Motor neuron (in vitro differentiated cells): ENCODE measurements at regions not wholly inside any gene's neighbourhood (a gene's known extent, or its start where the extent isn't known, plus 50 kb on each side); places are given as distances from the start of the nearest gene placed in this dataset.

Source experiments
- ATAC-seq, 8 experiments: fragments of 200-7000 bp; cut with Tn5 transposase; replicated peaks in 6 of 8; 2 replicates each; pipeline ENCODE4 v1.8.0; 2021; ENCODE audit warnings: mild to moderate bottlenecking in 8 of 8, moderate library complexity in 8 of 8
- H3K27ac ChIP-seq, 2 donors: fragments of 250-450 bp; sonication (Bioruptor Pico); 2 replicates each; pipeline ENCODE4 v1.9.0; 2021; ENCODE audit warnings: antibody characterized with exemption in 2 of 2, mild to moderate bottlenecking in 2 of 2, moderate library complexity in 1 of 2
- H3K4me1 ChIP-seq, 2 donors: fragments of 250-450 bp; sonication (Bioruptor Pico); replicated peaks in 1 of 2; 2 replicates each; pipeline ENCODE4 v1.6.1; 2021; ENCODE audit warnings: antibody characterized with exemption in 2 of 2, mild to moderate bottlenecking in 2 of 2, moderate library complexity in 1 of 2
- H3K4me3 ChIP-seq, 5 donors: fragments of 250-450 bp; sonication (Bioruptor Pico); 2 replicates each; pipeline ENCODE4 v1.9.0; 2021; ENCODE audit warnings: antibody characterized with exemption in 5 of 5, mild to moderate bottlenecking in 5 of 5, moderate library complexity in 4 of 5
- WGBS, 10 experiments: fragments of 450-650 bp; shearing (Covaris generic); methylation state at CpG; one replicate each; pipeline ENCODE4 v1.0.0; 2022; 5-methylcytosine and 5-hydroxymethylcytosine counted together
- in situ Hi-C, 9 experiments: fragments of 400-800 bp; cut with MboI; loops; one replicate each; pipeline ENCODE4 v1.15.0; 2021; ENCODE audit warnings: low sequenced_read_pairs in 9 of 9, low pct_unique_long_range_greater_than_20kb in 2 of 9; ENCODE audit not compliant: unreplicated experiment in 9 of 9

- no peak overlapping the region for H3K4me3 ChIP-seq
- in situ Hi-C loops, result no loop called here
- H3K27ac ChIP-seq, result no peak overlapping the region
- 80 to 100% (median 96%) methylated on average over 1 to 4 of the region's 4 CpGs; no CpG with 5 or more reads in 6 of the 10 experiments for WGBS, 10 experiments
- peaks cover 34 to 40% of the 10 kb centered on the region in 2 donors for H3K4me1 ChIP-seq
- no peak for ATAC-seq
These were observed 62.9 kb upstream of the FZD7 start for GRCh38 chr2:201970786-201971108.

GRCh38 chr2:201971531-201972228, 62.0 kb upstream of the FZD7 start:
- ATAC-seq, result peak in 2 of 8 experiments; percentile 2 to 48
- Histone ChIP-seq H3K4me1 (peaks cover 31 to 38% of the 10 kb centered on the region in 2 donors), H3K4me3 (no peak overlapping the region), H3K27ac (peak overlapping the region; percentile 55 to 72)
- 7 to 92% (median 54%) methylated on average over 2 to 3 of the region's 5 CpGs; no CpG with 5 or more reads in 6 of the 10 experiments for WGBS, 10 experiments
- in situ Hi-C loops, result no loop called here

GRCh38 chr2:201972621-201973255, 60.9 kb upstream of the FZD7 start:
- Histone ChIP-seq H3K4me1 (peaks cover 32 to 37% of the 10 kb centered on the region in 2 donors), H3K4me3 (no peak overlapping the region), H3K27ac (peak overlapping the region; percentile 71 to 74)
- in situ Hi-C loops, result no loop called here
- ATAC-seq, result peak in 5 of 8 experiments; percentile 28 to 65 (median 51)
- 100% methylated on average over 1 of the region's 10 CpGs; no CpG with 5 or more reads in 9 of the 10 experiments for WGBS, 10 experiments

- in situ Hi-C loops, result no loop called here
- H3K4me3 ChIP-seq, result no peak overlapping the region
- H3K27ac ChIP-seq, result peak overlapping the region; percentile 71 to 74
- peaks cover 32 to 37% of the 10 kb centered on the region in 2 donors for H3K4me1 ChIP-seq
- ATAC-seq, result peak in 2 of 8 experiments; percentile 46 to 64
- 18 to 94% (median 61%) methylated on average over 2 to 10 of the region's 10 CpGs; no CpG with 5 or more reads in 1 of the 10 experiments for WGBS, 10 experiments
These were observed 60.2 kb upstream of the FZD7 start for GRCh38 chr2:201973305-201973928.

- Histone ChIP-seq H3K4me1 (peaks cover 32 to 37% of the 10 kb centered on the region in 2 donors), H3K4me3 (no peak overlapping the region), H3K27ac (no peak overlapping the region)
- no peak for ATAC-seq
- 19 to 97% (median 64%) methylated on average over 1 to 8 of the region's 12 CpGs; no CpG with 5 or more reads in 1 of the 10 experiments for WGBS, 10 experiments
- in situ Hi-C loops, result no loop called here
These were observed 59.2 kb upstream of the FZD7 start for GRCh38 chr2:201974171-201975100.

- Histone ChIP-seq H3K27ac (no peak overlapping the region), H3K4me1 (peaks cover 32 to 37% of the 10 kb centered on the region in 2 donors)
- in situ Hi-C loops, result no loop called here
These were observed 58.2 kb upstream of the FZD7 start for GRCh38 chr2:201975434-201975833.

GRCh38 chr2:201975964-201976612, 57.6 kb upstream of the FZD7 start:
- no peak for ATAC-seq
- H3K4me1 ChIP-seq, result peaks cover 32 to 37% of the 10 kb centered on the region in 2 donors
- in situ Hi-C loops, result no loop called here

More at GRCh38 chr2:201975434-201975833, 58.2 kb upstream of the FZD7 start:
- WGBS, 10 experiments, result 78 to 100% (median 93%) methylated on average over 2 to 8 of the region's 8 CpGs; no CpG with 5 or more reads in 3 of the 10 experiments
- ATAC-seq, result no peak
- H3K4me3 ChIP-seq, result no peak overlapping the region

GRCh38 chr2:201977651-201978050, 56.0 kb upstream of the FZD7 start:
- peak in 1 of 8 experiments; percentile 14 for ATAC-seq
- H3K4me1 ChIP-seq, result peaks cover 18 to 23% of the 10 kb centered on the region in 2 donors
- no peak overlapping the region for H3K27ac ChIP-seq
- 29 to 60% (median 48%) methylated on average over 1 to 2 of the region's 2 CpGs; no CpG with 5 or more reads in 4 of the 10 experiments for WGBS, 10 experiments
- in situ Hi-C loops, result no loop called here
- no peak overlapping the region for H3K4me3 ChIP-seq

More at GRCh38 chr2:201975964-201976612, 57.6 kb upstream of the FZD7 start:
- Histone ChIP-seq H3K27ac (no peak overlapping the region), H3K4me3 (no peak overlapping the region)
- 75 to 100% (median 97%) methylated on average over 1 to 3 of the region's 3 CpGs; no CpG with 5 or more reads in 4 of the 10 experiments for WGBS, 10 experiments

GRCh38 chr2:201978333-201978732, 55.3 kb upstream of the FZD7 start:
- WGBS, 10 experiments, result 30 to 100% (median 80%) methylated on average over 1 to 3 of the region's 4 CpGs; no CpG with 5 or more reads in 2 of the 10 experiments
- Histone ChIP-seq H3K4me3 (no peak overlapping the region), H3K27ac (no peak overlapping the region), H3K4me1 (peaks cover 15 to 20% of the 10 kb centered on the region in 2 donors)
- no peak for ATAC-seq
- in situ Hi-C loops, result no loop called here

- H3K4me1 ChIP-seq, result peaks cover 19 to 21% of the 10 kb centered on the region in 2 donors
- no peak overlapping the region for H3K4me3 ChIP-seq
- no peak overlapping the region for H3K27ac ChIP-seq
- ATAC-seq, result peak in 3 of 8 experiments; percentile 28 to 66 (median 44)
- in situ Hi-C loops, result no loop called here
- WGBS, 10 experiments, result 13 to 100% (median 65%) methylated on average over 1 to 4 of the region's 4 CpGs; no CpG with 5 or more reads in 3 of the 10 experiments
These were observed 54.7 kb upstream of the FZD7 start for GRCh38 chr2:201978986-201979385.

GRCh38 chr2:201980389-201980821, 53.2 kb upstream of the FZD7 start:
- no peak for ATAC-seq
- in situ Hi-C loops, result no loop called here
- Histone ChIP-seq H3K27ac (no peak overlapping the region), H3K4me3 (no peak overlapping the region), H3K4me1 (peaks cover 30 to 33% of the 10 kb centered on the region in 2 donors)
- WGBS, 10 experiments, result 41 to 100% (median 83%) methylated on average over 1 to 8 of the region's 8 CpGs; no CpG with 5 or more reads in 1 of the 10 experiments

GRCh38 chr2:201980946-201981345, 52.7 kb upstream of the FZD7 start:
- in situ Hi-C loops, result no loop called here
- 43 to 100% (median 90%) methylated on average over 1 to 4 of the region's 4 CpGs; no CpG with 5 or more reads in 3 of the 10 experiments for WGBS, 10 experiments
- Histone ChIP-seq H3K27ac (no peak overlapping the region), H3K4me3 (no peak overlapping the region), H3K4me1 (peaks cover 35 to 38% of the 10 kb centered on the region in 2 donors)
- ATAC-seq, result no peak
